Psoas muscle (tissue), 7 donors: ENCODE measurements at regions not wholly inside any gene's neighbourhood (a gene's known extent, or its start where the extent isn't known, plus 50 kb on each side); places are given as distances from the start of the nearest gene placed in this dataset.
"Not testable (repeated sequence)": the region's sequence is repeated elsewhere in the genome, so short reads cannot be mapped to it uniquely, and the experiment has no call there.

ENCODE experiments used
- ATAC-seq, 4 donors: fragments of 200-7000 bp; cut with Tn5 transposase; one replicate each; pipeline ENCODE4 v1.9.1; 2020; ENCODE audit warnings: moderate library complexity in 3 of 4, mild to moderate bottlenecking in 2 of 4
- DNase-seq, 2 donors: peaks; one replicate each; pipeline ENCODE4 v3.0.0-alpha.2; 2020
- H3K27ac ChIP-seq: fragments of 200-600 bp; one replicate; pipeline ENCODE4 v1.8.0; 2022
- H3K27me3 ChIP-seq, 3 donors: fragments of 200-600 bp in 1 of 3; one replicate each; pipeline versions ENCODE4 v1.6.1 to v1.8.0; 2013 to 2022; ENCODE audit warnings: low read length in 2 of 3, mild to moderate bottlenecking in 2 of 3, moderate library complexity in 1 of 3; ENCODE audit not compliant: insufficient read depth in 3 of 3
- H3K36me3 ChIP-seq, 2 donors: fragments of 200-600 bp in 1 of 2; one replicate each; pipeline versions ENCODE4 v1.6.1 to v1.8.0; 2013 to 2022; ENCODE audit warnings: low read depth in 1 of 2, mild to moderate bottlenecking in 1 of 2, moderate library complexity in 1 of 2; ENCODE audit not compliant: insufficient read depth in 1 of 2
- H3K4me1 ChIP-seq: fragments of 200-600 bp; one replicate; pipeline ENCODE4 v1.8.0; 2022
- H3K4me3 ChIP-seq: fragments of 200-600 bp; one replicate; pipeline ENCODE4 v1.8.0; 2022; ENCODE audit warnings: mild to moderate bottlenecking
- H3K9me3 ChIP-seq: fragments of 200-600 bp; one replicate; pipeline ENCODE4 v1.8.0; 2022
- CTCF ChIP-seq: fragments of 200-600 bp; IDR thresholded peaks from one replicate; pipeline ENCODE4 v1.8.0; 2022; ENCODE audit warnings: antibody characterized with exemption
- WGBS, 3 donors: extraction: QIAGEN DNeasy Blood & Tissue Kit; methylation state at CpG; one replicate each; pipeline versions ENCODE4 v1.1.6 to v1.1.7; 2013; 5-methylcytosine and 5-hydroxymethylcytosine counted together
- intact Hi-C, 2 donors: fragments of 100-400 bp; cut with DNase I; formaldehyde crosslinking; loops; one replicate each; pipeline versions ENCODE4 v1.11.0 to v1.14.2; 2022
- donor health status: healthy with polysubstance abuse.
- donor health status: DM: no; HTN: no; CAD: no; lungs with moderate emphysema.
- donor health status: Bipolar disorder and iron deficiency.
- donor health status: healthy.
- donor health status: DM: yes; HTN: yes; CAD: no.
- donor health status: DM: no; HTN: no; CAD: no.
- donor health status: DM: yes; HTN: yes; CAD: no.

GRCh38 chr9:40935336-40935735 is 193.1 kb downstream of the FOXD4L6 start:
- no peak overlapping the region for H3K27ac ChIP-seq
- ATAC-seq (no peak), DNase-seq (no peak)
- no peaks in the 10 kb centered on the region for H3K27me3 ChIP-seq
- intact Hi-C loops: no loop called here
- no peak overlapping the region for H3K4me3 ChIP-seq
- H3K4me1 ChIP-seq: no peaks in the 10 kb centered on the region
- peaks cover 15% of the 10 kb centered on the region for H3K9me3 ChIP-seq
- H3K36me3 ChIP-seq: no peaks in the 10 kb centered on the region
- TF ChIP-seq CTCF: no peak
- WGBS, 3 donors: 79 to 85% (median 79%) methylated on average over 7 of the region's 7 CpGs

DNA sequence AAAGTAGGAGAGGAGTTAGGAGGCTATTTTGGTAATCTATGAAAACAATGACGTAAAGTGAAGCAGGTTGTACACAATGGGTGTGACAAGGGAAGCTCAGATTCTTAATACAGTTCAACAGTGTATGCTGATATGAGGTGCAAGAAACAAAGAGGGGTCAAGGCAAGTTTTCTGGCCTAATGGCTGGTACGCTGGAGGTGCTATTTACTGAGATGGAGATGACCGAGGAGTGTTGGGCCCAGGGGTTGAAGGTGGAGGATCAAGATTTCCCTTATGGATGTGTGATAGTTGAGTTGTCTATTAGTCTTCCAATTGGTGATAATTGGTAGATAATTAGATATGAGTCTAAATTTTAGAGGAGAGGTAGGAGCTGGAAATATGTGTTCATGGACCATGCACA is 194.0 kb downstream of the FOXD4L6 start:
- WGBS, 3 donors: 90 to 96% (median 92%) methylated on average over 3 of the region's 3 CpGs
- H3K27ac ChIP-seq, H3K4me1 ChIP-seq, H3K36me3 ChIP-seq, intact Hi-C loops, DNase-seq, H3K4me3 ChIP-seq, ATAC-seq, H3K27me3 ChIP-seq: not testable (repeated sequence)
- peaks cover 17% of the 10 kb centered on the region for H3K9me3 ChIP-seq

GRCh38 chr9:40930426-40930825 is 198.1 kb downstream of the FOXD4L6 start:
- H3K27ac ChIP-seq, ATAC-seq, H3K4me1 ChIP-seq, H3K4me3 ChIP-seq, intact Hi-C loops, H3K36me3 ChIP-seq, H3K27me3 ChIP-seq, DNase-seq: not testable (repeated sequence)
- H3K9me3 ChIP-seq: peaks cover 50% of the 10 kb centered on the region
- WGBS, 3 donors: 84 to 92% (median 88%) methylated on average over 4 of the region's 4 CpGs

- 77 to 84% (median 81%) methylated on average over 6 of the region's 6 CpGs for WGBS, 3 donors
- H3K4me3 ChIP-seq, DNase-seq, H3K4me1 ChIP-seq, ATAC-seq, intact Hi-C loops, H3K27me3 ChIP-seq, H3K36me3 ChIP-seq, H3K27ac ChIP-seq: not testable (repeated sequence)
- H3K9me3 ChIP-seq: peaks cover 60% of the 10 kb centered on the region
Measured at GRCh38 chr9:40929488-40929845, 199.0 kb downstream of the FOXD4L6 start.

GRCh38 chr9:40928803-40929487 is 199.5 kb downstream of the FOXD4L6 start:
- DNase-seq: no peak
- Histone ChIP-seq H3K27ac (no peak overlapping the region), H3K27me3 (no peaks in the 10 kb centered on the region), H3K9me3 (peaks cover 65% of the 10 kb centered on the region), H3K36me3 (no peaks in the 10 kb centered on the region), H3K4me1 (no peaks in the 10 kb centered on the region), H3K4me3 (no peak overlapping the region)
- TF ChIP-seq CTCF: no peak
- 67 to 75% (median 72%) methylated on average over 15 of the region's 15 CpGs for WGBS, 3 donors
- ATAC-seq: peak in 1 of 4 donors; percentile 7
- intact Hi-C loops: no loop called here

DNA sequence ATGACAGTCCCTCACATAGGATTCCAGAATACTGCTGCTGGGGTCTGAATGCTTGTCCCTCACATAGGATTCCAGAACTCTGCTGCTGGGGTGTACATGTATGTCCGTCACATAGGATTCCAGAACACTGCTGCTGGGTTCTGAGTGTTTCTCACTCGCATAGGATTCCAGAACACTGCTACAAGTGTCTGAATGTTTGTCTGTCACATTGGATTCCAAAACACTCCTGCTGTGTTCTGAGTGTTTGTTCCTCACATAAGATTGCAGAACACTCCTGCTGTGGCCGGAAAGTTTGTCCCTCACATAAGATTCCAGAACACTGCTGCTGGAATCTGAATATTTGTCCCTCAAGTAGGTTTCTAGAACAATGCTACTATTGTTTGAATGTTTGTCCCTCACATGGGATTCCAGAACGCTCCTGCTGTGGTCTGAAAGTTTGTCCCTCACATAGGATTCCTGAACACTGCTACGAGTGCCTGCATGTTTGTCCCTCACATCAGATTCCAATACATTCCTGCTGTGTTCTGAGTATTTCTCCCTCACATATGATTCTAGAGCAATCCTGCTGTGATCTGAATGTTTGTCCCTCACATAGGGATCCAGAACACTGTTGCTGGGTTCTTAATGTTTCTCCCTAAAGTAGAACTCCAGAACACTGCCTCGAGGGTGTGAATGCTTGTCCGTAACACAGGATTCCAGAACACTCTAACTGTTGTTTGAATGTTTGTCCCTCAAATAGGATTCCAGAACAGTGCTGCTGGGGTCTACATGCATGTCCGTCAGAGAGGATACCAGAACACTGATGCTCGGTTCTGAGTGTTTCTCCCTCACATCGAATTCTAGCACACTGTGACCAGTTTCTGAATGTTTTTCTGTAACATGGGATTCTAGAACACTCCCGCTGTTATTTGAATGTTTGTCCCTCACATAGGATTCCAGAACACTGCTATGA is 200.4 kb downstream of the FOXD4L6 start:
- Histone ChIP-seq H3K9me3 (peaks cover 67% of the 10 kb centered on the region), H3K36me3 (no peaks in the 10 kb centered on the region), H3K27me3 (no peaks in the 10 kb centered on the region), H3K4me3 (no peak overlapping the region), H3K4me1 (no peaks in the 10 kb centered on the region), H3K27ac (no peak overlapping the region)
- intact Hi-C loops: no loop called here
- whole genome bisulfite sequencing, 3 donors: 62 to 74% (median 67%) methylated on average over 11 of the region's 11 CpGs
- no peak for ATAC-seq
- no peak for TF ChIP-seq CTCF
- no peak for DNase-seq
